ENCODE measurements at regions not wholly inside any gene's neighbourhood (a gene's known extent, or its start where the extent isn't known, plus 50 kb on each side); places are given as distances from the start of the nearest gene placed in this dataset.

GRCh38 chr1:214927796-214928195 lies 154.7 kb upstream of the KCNK2 start:
- H3K27ac ChIP-seq (ENCODE audit: low read depth in 2 of 2, low read length in 1 of 2): no peak overlapping the region
- H3K9me3 ChIP-seq: no peaks in the 10 kb centered on the region
- H3K36me3 ChIP-seq (replicated peaks in 1 of 2; ENCODE audit: control insufficient read depth in 1 of 2, insufficient read depth in 2 of 2, low read length in 1 of 2): no peaks in the 10 kb centered on the region
- H3K4me2 ChIP-seq: no peak overlapping the region
- ChIA-PET POLR2A (no interaction called here), CTCF (no interaction called here)
- H4K20me1 ChIP-seq (ENCODE audit: insufficient read depth): no peaks in the 10 kb centered on the region
- no peak overlapping the region for H3K4me3 ChIP-seq (ENCODE audit: low read depth in 2 of 2, low read length in 1 of 2)
- no peaks in the 10 kb centered on the region for H3F3A ChIP-seq (replicated peaks; ENCODE audit: insufficient read depth)
- no peaks in the 10 kb centered on the region for H3K27me3 ChIP-seq (ENCODE audit: insufficient read depth)
- H2AFZ ChIP-seq (ENCODE audit: low read depth): no peak overlapping the region
- no peak for DNase-seq
- WGBS (ENCODE audit: low lambda C conversion rate): 41% methylated on average over 1 of the region's 1 CpG
- no peaks in the 10 kb centered on the region for H3K79me2 ChIP-seq (ENCODE audit: insufficient read depth)
- no peak for TF ChIP-seq MAX (IDR thresholded peaks at IDR 0.05; ENCODE audit: low read depth)
- no peak for TF ChIP-seq FOSL2 (IDR thresholded peaks at IDR 0.05; ENCODE audit: borderline replicate concordance, low read depth)
- no peak for TF ChIP-seq TCF12 (IDR thresholded peaks at IDR 0.05)
- no peak for TF ChIP-seq USF2 (IDR thresholded peaks at IDR 0.05; ENCODE audit: borderline replicate concordance, low read depth, low read length)
- TF ChIP-seq NFIC (IDR thresholded peaks at IDR 0.05; ENCODE audit: borderline replicate concordance): no peak
- no peak for TF ChIP-seq TAF1 (IDR thresholded peaks at IDR 0.05; ENCODE audit: borderline replicate concordance, low read depth, low read length)
- TF ChIP-seq EP300 (IDR thresholded peaks at IDR 0.05; ENCODE audit: borderline replicate concordance in 1 of 2, low read depth in 1 of 2, low read length in 1 of 2): no peak
- no peak for TF ChIP-seq TEAD4 (IDR thresholded peaks at IDR 0.05; ENCODE audit: borderline replicate concordance, insufficient read depth)
- TF ChIP-seq EZH2phosphoT487 (IDR thresholded peaks at IDR 0.05; ENCODE audit: borderline replicate concordance, low read depth): no peak
- no peak for TF ChIP-seq REST (IDR thresholded peaks at IDR 0.05; ENCODE audit: low read depth, low read length)
- no peak for TF ChIP-seq RAD21 (IDR thresholded peaks at IDR 0.05; ENCODE audit: low read length)
- TF ChIP-seq MXI1 (IDR thresholded peaks at IDR 0.05; ENCODE audit: low read depth, low read length): no peak
- TF ChIP-seq IRF3 (IDR thresholded peaks at IDR 0.05; ENCODE audit: low read depth, low read length): no peak
- TF ChIP-seq GATA2 (CRISPR knock-in tag; IDR thresholded peaks at IDR 0.05): no peak
- TF ChIP-seq USF1 (IDR thresholded peaks at IDR 0.05; ENCODE audit: borderline replicate concordance, low read depth): no peak
- no peak for TF ChIP-seq RCOR1 (IDR thresholded peaks at IDR 0.05; ENCODE audit: low read length)
- TF ChIP-seq ZBTB33 (IDR thresholded peaks at IDR 0.05; ENCODE audit: borderline replicate concordance, low read depth): no peak
- no peak for TF ChIP-seq JUND (IDR thresholded peaks at IDR 0.05)
- TF ChIP-seq CTCF (IDR thresholded peaks at IDR 0.05): no peak
- H3K4me1 ChIP-seq (ENCODE audit: control insufficient read depth in 1 of 2, insufficient read depth in 2 of 2, low read depth in 1 of 2, low read length in 1 of 2): no peaks in the 10 kb centered on the region
- H3K9ac ChIP-seq: no peak overlapping the region
- H3K9me2 ChIP-seq: no peaks in the 10 kb centered on the region

Measured in SK-N-SH (cell line).